CD4-positive, CD25-positive, alpha-beta regulatory T cell (primary cell): ENCODE measurements at regions not wholly inside any gene's neighbourhood (a gene's known extent, or its start where the extent isn't known, plus 50 kb on each side); places are given as distances from the start of the nearest gene placed in this dataset.

Experiments used
- ATAC-seq, 2 donors: fragments of 150-1000 bp; cut with Tn5 transposase; one replicate each; pipeline ENCODE4 v1.10.0; 2021; ENCODE audit warnings: low read depth in 2 of 2, moderate number of reproducible peaks in 2 of 2, moderate library complexity in 1 of 2
- DNase-seq, 3 donors: peaks; one replicate each; pipeline versions ENCODE4 v3.0.0 to v3.0.0-alpha.2; 2012 to 2022; ENCODE audit warnings: mixed read lengths in 1 of 3
- H3K27ac ChIP-seq: one replicate; pipeline ENCODE4 v1.7.0; 2013; ENCODE audit warnings: mild to moderate bottlenecking, low read length; ENCODE audit not compliant: insufficient read depth, poor library complexity, severe bottlenecking
- H3K27me3 ChIP-seq: one replicate; pipeline ENCODE4 v1.7.0; 2013; ENCODE audit warnings: low read length; ENCODE audit not compliant: control insufficient read depth, insufficient read depth
- H3K36me3 ChIP-seq: one replicate; pipeline ENCODE4 v1.7.0; 2013; ENCODE audit warnings: mild to moderate bottlenecking, low read length, moderate library complexity; ENCODE audit not compliant: control insufficient read depth, insufficient read depth
- H3K4me1 ChIP-seq: 2 replicates; pipeline ENCODE4 v1.7.0; 2013; ENCODE audit warnings: mild to moderate bottlenecking, low read length; ENCODE audit not compliant: insufficient read depth, control insufficient read depth, poor library complexity, severe bottlenecking
- H3K4me3 ChIP-seq: one replicate; pipeline ENCODE4 v1.7.0; 2013; ENCODE audit warnings: low read depth, mild to moderate bottlenecking, low read length, moderate library complexity
- H3K9me3 ChIP-seq, 2 experiments: 1 replicate in 1 of 2; 2 replicates in 1 of 2; pipeline ENCODE4 v1.7.0; 2013; ENCODE audit warnings: low read length in 2 of 2, mild to moderate bottlenecking in 1 of 2, moderate library complexity in 1 of 2; ENCODE audit not compliant: control insufficient read depth in 2 of 2
- H3K27ac Mint-ChIP-seq, 3 donors: one replicate each; pipeline ENCODE4 v1.8.0; 2020 to 2022; ENCODE audit warnings: mild to moderate bottlenecking in 3 of 3, mixed read lengths in 3 of 3, moderate library complexity in 2 of 3
- H3K27me3 Mint-ChIP-seq: one replicate; pipeline ENCODE4 v1.8.0; 2022; ENCODE audit warnings: mild to moderate bottlenecking, mixed read lengths
- H3K36me3 Mint-ChIP-seq: one replicate; pipeline ENCODE4 v1.8.0; 2020; ENCODE audit warnings: mixed read lengths
- H3K4me1 Mint-ChIP-seq, 4 donors: one replicate each; pipeline ENCODE4 v1.8.0; 2020 to 2022; ENCODE audit warnings: mixed read lengths in 4 of 4, mild to moderate bottlenecking in 1 of 4
- H3K4me3 Mint-ChIP-seq, 4 donors: one replicate each; pipeline ENCODE4 v1.8.0; 2020 to 2022; ENCODE audit warnings: mild to moderate bottlenecking in 4 of 4, mixed read lengths in 4 of 4, moderate library complexity in 3 of 4
- H3K9me3 Mint-ChIP-seq, 7 donors: one replicate each; pipeline ENCODE4 v1.8.0; 2020 to 2022; ENCODE audit warnings: mixed read lengths in 7 of 7, mild to moderate bottlenecking in 3 of 7, moderate library complexity in 2 of 7

DNA sequence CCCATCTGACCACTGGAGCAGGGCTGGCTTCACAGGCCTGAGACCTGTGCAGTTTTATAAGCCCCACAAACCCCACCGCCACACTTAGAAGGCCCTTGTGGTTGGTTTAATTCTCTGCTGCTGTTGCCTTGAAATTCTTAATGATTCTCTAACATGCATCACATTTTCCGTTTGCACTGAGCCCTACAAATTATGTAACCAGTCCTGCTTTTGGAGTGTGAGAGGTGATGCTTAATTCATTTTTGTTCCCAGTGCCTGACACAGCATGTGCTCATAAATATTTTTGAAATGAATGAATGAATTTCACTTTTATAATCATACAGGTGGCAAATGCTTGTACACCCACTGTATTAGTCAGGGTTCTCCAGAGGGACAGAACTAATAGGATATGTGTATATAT, 52.8 kb upstream of the PLXNC1 start:
- no peaks in the 10 kb centered on the region for H3K27me3 ChIP-seq
- no peaks in the 10 kb centered on the region for H3K36me3 Mint-ChIP-seq
- H3K36me3 ChIP-seq, result no peaks in the 10 kb centered on the region
- peaks cover 4% of the 10 kb centered on the region for H3K4me1 ChIP-seq
- DNase-seq (no peak), ATAC-seq (no peak)
- H3K27me3 Mint-ChIP-seq, result no peaks in the 10 kb centered on the region
- no peak overlapping the region for H3K27ac Mint-ChIP-seq
- peaks cover 0 to 12% (median 5%) of the 10 kb centered on the region in 4 donors for H3K4me1 Mint-ChIP-seq
- no peak overlapping the region for H3K4me3 Mint-ChIP-seq
- peaks cover 0 to 5% (median 0%) of the 10 kb centered on the region in 7 donors for H3K9me3 Mint-ChIP-seq
- H3K27ac ChIP-seq, result no peak overlapping the region
- H3K4me3 ChIP-seq, result no peak overlapping the region
- H3K9me3 ChIP-seq, result no peaks in the 10 kb centered on the region

GRCh38 chr12:94098466-94098865, 49.9 kb upstream of the PLXNC1 start:
- Mint-ChIP-seq H3K4me1 (peaks cover 4 to 27% (median 13%) of the 10 kb centered on the region in 4 donors), H3K36me3 (no peaks in the 10 kb centered on the region), H3K9me3 (peaks cover 0 to 4% (median 0%) of the 10 kb centered on the region in 7 donors), H3K27ac (no peak overlapping the region), H3K4me3 (peak overlapping the region in 1 of 4 donors; percentile 34), H3K27me3 (peaks cover 9% of the 10 kb centered on the region)
- Histone ChIP-seq H3K4me3 (no peak overlapping the region), H3K9me3 (no peaks in the 10 kb centered on the region), H3K27ac (no peak overlapping the region), H3K4me1 (peaks cover 19% of the 10 kb centered on the region), H3K27me3 (no peaks in the 10 kb centered on the region), H3K36me3 (no peaks in the 10 kb centered on the region)
- DNase-seq, result no peak
- no peak for ATAC-seq
